Stimulated activated CD8-positive, alpha-beta memory T cell treated with anti-CD3 and anti-CD28 coated beads, Interleukin-12 subunit alpha, Interleukin-12 subunit beta, amount 100 ng/mL, for 4 hours (primary cell): ENCODE measurements at regions not wholly inside any gene's neighbourhood (a gene's known extent, or its start where the extent isn't known, plus 50 kb on each side); places are given as distances from the start of the nearest gene placed in this dataset.
"Not testable (repeated sequence)": the region's sequence is repeated elsewhere in the genome, so short reads cannot be mapped to it uniquely, and the experiment has no call there.

Experiments
- DNase-seq: peaks from one replicate; pipeline ENCODE4 v3.0.0-alpha.2; 2020; ENCODE audit warnings: low read depth

- not testable (repeated sequence) for DNase-seq
Measured at GRCh38 chr2:111579500-111580134, 304.4 kb downstream of the ANAPC1 start.

GRCh38 chr2:111580616-111581015, 303.4 kb downstream of the ANAPC1 start:
- DNase-seq, result not testable (repeated sequence)

GRCh38 chr2:111582090-111582489, 301.9 kb downstream of the ANAPC1 start:
- not testable (repeated sequence) for DNase-seq

- DNase-seq, result not testable (repeated sequence)
Measured at GRCh38 chr2:111583480-111583879, 300.5 kb downstream of the ANAPC1 start.

GRCh38 chr2:111584540-111584939, 299.5 kb downstream of the ANAPC1 start:
- DNase-seq, result not testable (repeated sequence)

- DNase-seq, result not testable (repeated sequence)
Measured at GRCh38 chr2:111584950-111585349, 299.0 kb downstream of the ANAPC1 start.

GRCh38 chr2:111586014-111586413, 298.0 kb downstream of the ANAPC1 start:
- not testable (repeated sequence) for DNase-seq

GRCh38 chr2:111595072-111595471, 288.9 kb downstream of the ANAPC1 start:
- not testable (repeated sequence) for DNase-seq

GRCh38 chr2:111596808-111597705, 286.9 kb downstream of the ANAPC1 start:
- not testable (repeated sequence) for DNase-seq

GRCh38 chr2:111598944-111599343, 285.0 kb downstream of the ANAPC1 start:
- DNase-seq, result not testable (repeated sequence)

- not testable (repeated sequence) for DNase-seq
Measured at GRCh38 chr2:111602259-111602658, 281.7 kb downstream of the ANAPC1 start.

GRCh38 chr2:111605798-111606197, 278.2 kb downstream of the ANAPC1 start:
- not testable (repeated sequence) for DNase-seq

GRCh38 chr2:111606632-111607031, 277.4 kb downstream of the ANAPC1 start:
- not testable (repeated sequence) for DNase-seq

- not testable (repeated sequence) for DNase-seq
Measured at GRCh38 chr2:111609146-111609844, 274.7 kb downstream of the ANAPC1 start.

GRCh38 chr2:111610035-111610434, 274.0 kb downstream of the ANAPC1 start:
- DNase-seq, result not testable (repeated sequence)

GRCh38 chr2:111616651-111617218, 267.3 kb downstream of the ANAPC1 start:
- no peak for DNase-seq

- DNase-seq, result no peak
Measured at GRCh38 chr2:111617299-111618225, 266.4 kb downstream of the ANAPC1 start.

- no peak for DNase-seq
Measured at GRCh38 chr2:111618226-111618977, 265.6 kb downstream of the ANAPC1 start.

GRCh38 chr2:111618978-111619902, 264.8 kb downstream of the ANAPC1 start:
- DNase-seq, result no peak
